ENCODE measurements at regions not wholly inside any gene's neighbourhood (a gene's known extent, or its start where the extent isn't known, plus 50 kb on each side); places are given as distances from the start of the nearest gene placed in this dataset.

DNA sequence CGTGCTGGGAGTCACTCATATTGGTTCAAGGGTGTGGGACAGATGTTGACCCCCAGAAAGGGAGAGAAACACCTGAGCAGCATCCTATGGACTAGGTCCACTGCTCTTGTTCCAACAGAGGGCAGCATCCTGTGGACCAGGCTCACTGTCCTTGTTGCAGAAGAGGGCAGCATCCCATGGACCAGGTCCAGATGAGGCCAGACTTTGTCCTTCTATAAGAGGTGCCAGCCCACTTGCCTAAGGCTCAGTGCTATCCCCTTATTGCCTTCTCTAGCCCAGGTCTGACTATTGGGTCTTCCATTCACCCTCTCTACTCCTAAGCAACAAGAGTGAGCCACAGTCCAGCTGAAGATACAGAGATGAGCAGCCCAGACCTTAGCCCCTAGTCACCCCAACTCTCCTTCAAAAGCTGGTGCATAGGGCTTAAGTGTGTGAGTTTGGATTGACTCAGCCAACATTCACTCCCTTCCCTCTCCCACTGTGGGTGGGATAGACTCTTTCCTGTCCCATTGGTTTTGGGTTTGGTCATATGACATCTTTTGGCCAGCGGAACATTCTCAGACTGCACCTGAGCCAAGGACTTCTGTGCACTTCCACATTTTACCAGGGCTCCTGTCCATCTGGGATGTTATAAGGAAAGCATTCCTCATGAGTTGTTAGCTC is 132.4 kb upstream of the GPC1 start:
- no peak for ATAC-seq (ENCODE audit: insufficient read depth, low FRiP score)
- Histone ChIP-seq H3K9ac (ENCODE audit: insufficient read depth in 1 of 2, low read length in 2 of 2) (no peak overlapping the region), H3K9me3 (ENCODE audit: control insufficient read depth in 4 of 4, insufficient read depth in 3 of 4, low read length in 3 of 4) (peaks cover 0 to under 1% (median 0%) of the 10 kb centered on the region in 4 donors), H3K36me3 (ENCODE audit: control insufficient read depth in 4 of 4, insufficient read depth in 4 of 4, low read length in 4 of 4) (no peaks in the 10 kb centered on the region), H3K4me1 (ENCODE audit: control insufficient read depth in 5 of 5, insufficient read depth in 5 of 5, low read length in 5 of 5) (peaks cover 0 to 14% (median 0%) of the 10 kb centered on the region in 5 donors), H3K27me3 (ENCODE audit: control insufficient read depth in 3 of 3, insufficient read depth in 3 of 3, low read length in 2 of 3) (no peaks in the 10 kb centered on the region), H3K27ac (ENCODE audit: low read depth in 1 of 2, low read length in 1 of 2) (no peak overlapping the region), H3K4me3 (no peak overlapping the region)
- WGBS, 2 donors: 100% methylated on average over 1 of the region's 2 CpGs
- TF ChIP-seq, protein P1, sequence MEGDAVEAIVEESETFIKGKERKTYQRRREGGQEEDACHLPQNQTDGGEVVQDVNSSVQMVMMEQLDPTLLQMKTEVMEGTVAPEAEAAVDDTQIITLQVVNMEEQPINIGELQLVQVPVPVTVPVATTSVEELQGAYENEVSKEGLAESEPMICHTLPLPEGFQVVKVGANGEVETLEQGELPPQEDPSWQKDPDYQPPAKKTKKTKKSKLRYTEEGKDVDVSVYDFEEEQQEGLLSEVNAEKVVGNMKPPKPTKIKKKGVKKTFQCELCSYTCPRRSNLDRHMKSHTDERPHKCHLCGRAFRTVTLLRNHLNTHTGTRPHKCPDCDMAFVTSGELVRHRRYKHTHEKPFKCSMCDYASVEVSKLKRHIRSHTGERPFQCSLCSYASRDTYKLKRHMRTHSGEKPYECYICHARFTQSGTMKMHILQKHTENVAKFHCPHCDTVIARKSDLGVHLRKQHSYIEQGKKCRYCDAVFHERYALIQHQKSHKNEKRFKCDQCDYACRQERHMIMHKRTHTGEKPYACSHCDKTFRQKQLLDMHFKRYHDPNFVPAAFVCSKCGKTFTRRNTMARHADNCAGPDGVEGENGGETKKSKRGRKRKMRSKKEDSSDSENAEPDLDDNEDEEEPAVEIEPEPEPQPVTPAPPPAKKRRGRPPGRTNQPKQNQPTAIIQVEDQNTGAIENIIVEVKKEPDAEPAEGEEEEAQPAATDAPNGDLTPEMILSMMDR (IDR thresholded peaks at IDR 0.05; ENCODE audit: control extremely low read depth, extremely low read depth): no peak
- DNase-seq: no peak

DNA sequence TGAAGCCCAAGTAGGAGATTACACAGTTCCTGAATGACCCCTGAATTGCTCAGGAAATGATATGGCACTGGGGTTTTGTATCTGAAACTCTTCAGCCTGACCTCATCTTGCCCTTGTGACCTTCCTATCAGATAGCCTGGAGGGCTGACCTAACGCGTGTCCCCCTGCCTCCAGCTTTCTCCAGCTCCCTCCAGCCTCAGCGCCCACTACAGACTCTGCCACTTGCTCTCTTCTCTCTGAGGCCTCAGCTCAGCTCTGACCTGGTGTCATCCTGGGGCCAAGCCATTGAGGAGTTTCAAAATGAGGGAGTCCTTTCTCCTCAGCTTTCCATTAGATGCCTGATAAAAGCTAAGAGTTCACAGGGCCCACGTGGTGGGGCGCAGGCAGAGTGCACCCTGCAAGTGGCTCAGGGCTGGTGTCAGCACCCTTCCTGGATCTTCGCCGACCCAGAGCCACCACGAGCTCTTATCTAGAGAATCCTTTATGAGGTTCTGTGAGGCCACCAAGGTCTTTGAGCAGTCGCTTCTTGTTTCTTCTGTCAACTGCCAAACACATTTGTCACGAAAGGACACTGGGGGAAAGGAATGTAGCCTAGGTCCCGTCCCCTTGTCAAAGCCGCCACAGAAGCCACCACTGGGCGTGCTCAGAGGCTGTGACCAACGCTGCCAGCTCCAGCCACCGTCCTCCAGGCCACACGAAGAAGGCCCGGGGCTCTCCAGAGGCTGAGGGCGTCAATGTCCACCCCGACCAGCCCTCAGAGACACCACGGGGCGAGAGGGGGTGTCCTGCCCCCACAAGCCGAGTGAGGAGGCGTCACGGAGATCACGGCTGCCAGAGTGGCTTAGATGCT is 131.3 kb upstream of the GPC1 start:
- no peaks in the 10 kb centered on the region for H3K27me3 ChIP-seq (ENCODE audit: control insufficient read depth in 3 of 3, insufficient read depth in 3 of 3, low read length in 2 of 3)
- H3K36me3 ChIP-seq (ENCODE audit: control insufficient read depth in 4 of 4, insufficient read depth in 4 of 4, low read length in 4 of 4): no peaks in the 10 kb centered on the region
- DNase-seq: no peak
- TF ChIP-seq, protein P1 (IDR thresholded peaks at IDR 0.05; ENCODE audit: control extremely low read depth, extremely low read depth): no peak
- H3K27ac ChIP-seq (ENCODE audit: low read depth in 1 of 2, low read length in 1 of 2): no peak overlapping the region
- no peak overlapping the region for H3K4me3 ChIP-seq
- ATAC-seq (ENCODE audit: insufficient read depth, low FRiP score): no peak
- no peak overlapping the region for H3K9ac ChIP-seq (ENCODE audit: insufficient read depth in 1 of 2, low read length in 2 of 2)
- WGBS, 2 donors: 82 to 83% methylated on average over 25 of the region's 25 CpGs
- H3K4me1 ChIP-seq (ENCODE audit: control insufficient read depth in 5 of 5, insufficient read depth in 5 of 5, low read length in 5 of 5): peaks cover 0 to 12% (median 0%) of the 10 kb centered on the region in 5 donors
- H3K9me3 ChIP-seq (ENCODE audit: control insufficient read depth in 4 of 4, insufficient read depth in 3 of 4, low read length in 3 of 4): peaks cover 0 to 2% (median 0%) of the 10 kb centered on the region in 4 donors

DNA sequence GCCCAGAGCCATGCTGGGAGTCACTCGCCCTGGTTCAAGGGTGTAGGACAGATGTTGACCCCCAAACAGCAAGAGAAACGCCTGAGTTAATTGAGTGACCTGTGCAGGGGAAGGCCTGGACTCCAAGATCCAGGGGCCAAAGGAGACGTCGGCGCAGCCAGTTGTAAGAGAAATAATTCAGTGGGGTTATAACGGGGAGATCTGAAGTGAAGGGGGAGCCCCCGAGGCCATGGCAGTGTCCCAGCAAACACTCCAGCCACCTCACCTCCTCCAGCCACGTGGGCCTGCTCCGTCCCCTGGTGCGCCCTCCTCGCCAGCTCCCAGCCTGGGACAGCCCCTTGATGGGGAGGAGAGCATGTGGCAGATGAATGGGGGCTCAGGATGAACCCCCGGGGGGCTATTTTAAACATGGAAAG is 130.7 kb upstream of the GPC1 start:
- no peaks in the 10 kb centered on the region for H3K36me3 ChIP-seq (ENCODE audit: control insufficient read depth in 4 of 4, insufficient read depth in 4 of 4, low read length in 4 of 4)
- H3K9me3 ChIP-seq (ENCODE audit: control insufficient read depth in 4 of 4, insufficient read depth in 3 of 4, low read length in 3 of 4): peaks cover 0 to 2% (median 0%) of the 10 kb centered on the region in 4 donors
- H3K27me3 ChIP-seq (ENCODE audit: control insufficient read depth in 3 of 3, insufficient read depth in 3 of 3, low read length in 2 of 3): no peaks in the 10 kb centered on the region
- H3K4me3 ChIP-seq: no peak overlapping the region
- TF ChIP-seq, protein P1 (IDR thresholded peaks at IDR 0.05; ENCODE audit: control extremely low read depth, extremely low read depth): no peak
- ATAC-seq (ENCODE audit: insufficient read depth, low FRiP score) (no peak), DNase-seq (no peak)
- H3K4me1 ChIP-seq (ENCODE audit: control insufficient read depth in 5 of 5, insufficient read depth in 5 of 5, low read length in 5 of 5): peaks cover 0 to 12% (median 0%) of the 10 kb centered on the region in 5 donors
- no peak overlapping the region for H3K9ac ChIP-seq (ENCODE audit: insufficient read depth in 1 of 2, low read length in 2 of 2)
- no peak overlapping the region for H3K27ac ChIP-seq (ENCODE audit: low read depth in 1 of 2, low read length in 1 of 2)
- WGBS, 2 donors: 65 to 78% methylated on average over 12 of the region's 12 CpGs

All from lung (tissue), 11 donors.